Endothelial cell of hepatic sinusoid (primary cell): ENCODE measurements at regions not wholly inside any gene's neighbourhood (a gene's known extent, or its start where the extent isn't known, plus 50 kb on each side); places are given as distances from the start of the nearest gene placed in this dataset.

Source experiments
- in situ Hi-C: cut with HindIII; loops from 2 replicates; pipeline ENCODE4 v1.10.0; 2017; ENCODE audit warnings: low sequenced_read_pairs

GRCh38 chr16:54346041-54346440, 59.5 kb upstream of the IRX3 start:
- in situ Hi-C loops: no loop called here

DNA sequence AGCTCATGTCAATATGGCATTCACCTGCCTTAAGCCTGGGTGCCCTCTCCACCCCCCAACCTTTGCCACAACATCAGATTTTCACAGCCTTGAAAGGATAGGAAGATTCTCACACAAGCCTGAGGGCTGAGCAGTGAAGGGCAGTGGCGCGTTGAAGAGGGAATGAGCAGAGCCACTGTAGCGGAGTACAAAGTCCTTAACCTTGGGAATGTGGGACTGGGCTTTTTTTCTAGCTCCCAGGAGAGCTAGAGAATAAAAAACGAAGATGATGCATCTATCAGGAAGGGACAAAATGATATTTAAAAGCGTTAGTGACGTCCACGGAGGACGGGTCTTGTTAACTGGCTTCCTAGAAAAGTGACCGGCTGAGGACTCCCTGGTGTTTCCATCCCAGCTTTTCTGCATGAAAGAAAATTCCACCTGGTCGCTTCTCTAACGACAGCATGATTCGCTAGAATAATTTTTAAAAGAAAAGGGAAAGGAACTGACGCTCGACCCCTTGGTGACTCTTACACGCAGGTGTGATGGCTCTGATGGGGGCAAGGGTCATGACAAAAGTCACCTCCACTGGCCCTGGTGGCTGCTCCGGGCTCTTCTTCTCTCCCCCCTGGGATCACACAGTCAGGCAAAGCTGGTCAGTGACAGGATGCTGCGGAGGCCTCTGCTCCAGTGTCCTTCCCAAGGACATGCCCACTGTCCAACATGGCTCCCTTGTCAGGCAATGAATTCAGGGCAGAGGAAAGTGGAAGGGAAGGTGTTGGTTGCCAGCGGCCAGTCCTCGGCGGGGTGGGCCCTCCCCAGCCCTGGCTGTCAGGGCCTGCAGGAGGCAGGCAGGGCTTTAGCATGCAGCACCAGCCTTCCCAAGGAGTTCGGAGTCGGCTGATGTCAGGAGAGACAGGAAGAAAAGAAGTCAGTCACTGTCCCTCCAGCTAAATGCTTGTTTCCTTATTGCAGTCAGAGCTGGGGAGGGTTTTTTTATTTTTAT, 58.4 kb upstream of the IRX3 start:
- in situ Hi-C loops: no loop called here

- in situ Hi-C loops: no loop called here
Observed at GRCh38 chr16:54342966-54343365, 56.4 kb upstream of the IRX3 start.

DNA sequence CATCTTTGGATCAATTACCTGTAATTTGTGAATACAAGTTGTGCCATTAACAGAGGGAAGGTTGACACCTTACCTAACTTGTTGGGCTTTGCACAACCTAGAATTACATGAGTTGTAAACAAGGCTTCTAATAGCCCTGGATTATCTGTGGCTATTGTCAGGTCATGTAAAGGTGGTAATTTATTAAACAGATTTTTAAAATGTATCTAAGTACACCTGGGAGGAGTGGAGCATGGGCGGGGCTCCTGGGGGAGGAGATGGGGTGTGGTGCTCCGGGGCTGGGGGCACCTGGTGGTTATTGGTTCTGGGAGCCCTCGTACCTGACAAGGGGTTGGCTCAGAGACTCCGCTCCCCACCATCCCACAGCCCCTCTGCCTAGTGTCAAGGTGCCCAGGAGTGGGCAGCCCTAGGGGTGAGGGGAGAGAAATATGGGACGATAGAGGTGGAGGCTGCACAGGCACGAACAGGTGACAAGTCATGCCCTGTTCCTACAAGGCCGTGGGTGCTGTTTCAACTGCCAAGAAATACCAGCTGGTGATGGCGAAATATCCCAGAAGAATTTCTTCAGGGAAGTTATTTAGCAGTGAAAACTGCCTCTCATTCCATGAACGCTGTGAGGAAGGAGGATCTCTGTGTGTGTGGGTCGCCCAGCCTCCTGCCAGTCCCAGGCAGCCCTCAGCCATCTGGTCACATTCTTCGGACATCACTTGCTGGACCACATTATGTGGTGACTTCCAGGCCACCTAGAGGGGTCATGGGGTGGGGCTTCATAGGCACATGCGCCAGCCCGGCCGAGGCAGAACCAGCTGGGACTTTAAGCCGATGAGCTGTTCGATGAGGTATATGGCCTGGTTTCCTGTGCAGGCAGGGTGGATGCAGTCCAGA, 55.5 kb upstream of the IRX3 start:
- in situ Hi-C loops: no loop called here

DNA sequence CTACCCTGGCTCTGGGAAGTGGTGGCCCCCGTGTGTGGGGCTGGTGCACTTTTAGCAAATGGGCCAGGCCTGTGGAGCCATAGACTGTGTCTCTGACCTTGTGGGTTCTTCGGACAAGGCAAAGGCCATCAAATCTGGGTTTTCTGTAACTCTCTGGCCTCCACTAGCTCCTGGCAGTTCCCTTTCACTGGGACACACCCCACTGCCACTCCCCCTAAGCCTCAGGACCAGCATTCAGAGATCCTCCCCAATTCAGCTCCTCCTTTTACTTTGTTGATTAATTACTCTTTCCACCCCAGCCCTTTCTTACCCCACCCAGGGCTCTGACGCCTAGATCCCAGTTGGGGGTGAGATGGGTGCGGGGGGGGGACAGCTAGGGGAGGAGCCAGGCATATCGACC, 53.9 kb upstream of the IRX3 start:
- in situ Hi-C loops: no loop called here

- in situ Hi-C loops: no loop called here
Observed at GRCh38 chr16:54336631-54337204, 50.1 kb upstream of the IRX3 start.
